NCI-H526 treated with DMSO at 0.1 percent for 48 hours (cell line): ENCODE measurements at regions not wholly inside any gene's neighbourhood (a gene's known extent, or its start where the extent isn't known, plus 50 kb on each side); places are given as distances from the start of the nearest gene placed in this dataset.

Source experiments
- DNase-seq: peaks from one replicate; lab custom pipeline; 2025; lab: John Stamatoyannopoulos, UW

GRCh38 chr5:144979516-144980264, 809.0 kb downstream of the KCTD16 start:
- DNase-seq, result no peak

GRCh38 chr5:144972317-144972716, 801.6 kb downstream of the KCTD16 start:
- DNase-seq, result no peak

GRCh38 chr5:144971108-144971850, 800.6 kb downstream of the KCTD16 start:
- no peak for DNase-seq

GRCh38 chr5:144960296-144960695, 789.6 kb downstream of the KCTD16 start:
- DNase-seq, result no peak

- DNase-seq, result no peak
Observed at GRCh38 chr5:144958002-144958401, 787.3 kb downstream of the KCTD16 start.

- DNase-seq, result no peak
Observed at GRCh38 chr5:144950996-144951395, 780.3 kb downstream of the KCTD16 start.

- DNase-seq, result no peak
Observed at GRCh38 chr5:144947023-144947422, 776.4 kb downstream of the KCTD16 start.

- no peak for DNase-seq
Observed at GRCh38 chr5:144945503-144945902, 774.8 kb downstream of the KCTD16 start.

GRCh38 chr5:144944936-144945335, 774.3 kb downstream of the KCTD16 start:
- DNase-seq, result no peak

- no peak for DNase-seq
Observed at GRCh38 chr5:144941004-144941403, 770.3 kb downstream of the KCTD16 start.

- no peak for DNase-seq
Observed at GRCh38 chr5:144918371-144918770, 747.7 kb downstream of the KCTD16 start.

GRCh38 chr5:144915452-144915851, 744.8 kb downstream of the KCTD16 start:
- DNase-seq, result no peak

GRCh38 chr5:144913661-144914060, 743.0 kb downstream of the KCTD16 start:
- no peak for DNase-seq

GRCh38 chr5:144896473-144896872, 725.8 kb downstream of the KCTD16 start:
- no peak for DNase-seq

GRCh38 chr5:144886668-144887067, 716.0 kb downstream of the KCTD16 start:
- DNase-seq, result no peak

GRCh38 chr5:144882739-144883283, 712.1 kb downstream of the KCTD16 start:
- no peak for DNase-seq

- no peak for DNase-seq
Observed at GRCh38 chr5:144880513-144880912, 709.8 kb downstream of the KCTD16 start.

- DNase-seq, result no peak
Observed at GRCh38 chr5:144876990-144877389, 706.3 kb downstream of the KCTD16 start.

- no peak for DNase-seq
Observed at GRCh38 chr5:144873076-144873475, 702.4 kb downstream of the KCTD16 start.

GRCh38 chr5:144864118-144864517, 693.4 kb downstream of the KCTD16 start:
- no peak for DNase-seq

- no peak for DNase-seq
Observed at GRCh38 chr5:144857454-144857853, 686.8 kb downstream of the KCTD16 start.

- DNase-seq, result no peak
Observed at GRCh38 chr5:144844086-144844485, 673.4 kb downstream of the KCTD16 start.

- DNase-seq, result no peak
Observed at GRCh38 chr5:144832416-144832815, 661.7 kb downstream of the KCTD16 start.
